ENCODE measurements at regions not wholly inside any gene's neighbourhood (a gene's known extent, or its start where the extent isn't known, plus 50 kb on each side); places are given as distances from the start of the nearest gene placed in this dataset.
"Not testable (repeated sequence)": the region's sequence is repeated elsewhere in the genome, so short reads cannot be mapped to it uniquely, and the experiment has no call there.

GRCh38 chr3:163707659-163708058, 1370.6 kb downstream of the SI start:
- ATAC-seq (no peak), DNase-seq (no peak)
- no peak for TF ChIP-seq CTCF (IDR thresholded peaks at IDR 0.05)
- Histone ChIP-seq H3K4me3 (no peak overlapping the region), H3K9me3 (no peaks in the 10 kb centered on the region), H3K36me3 (no peaks in the 10 kb centered on the region), H3K27me3 (ENCODE audit: low read depth) (no peaks in the 10 kb centered on the region), H3K27ac (no peak overlapping the region), H3K4me1 (no peaks in the 10 kb centered on the region)
- intact Hi-C loops (cut with DNase I) = no loop called here

DNA sequence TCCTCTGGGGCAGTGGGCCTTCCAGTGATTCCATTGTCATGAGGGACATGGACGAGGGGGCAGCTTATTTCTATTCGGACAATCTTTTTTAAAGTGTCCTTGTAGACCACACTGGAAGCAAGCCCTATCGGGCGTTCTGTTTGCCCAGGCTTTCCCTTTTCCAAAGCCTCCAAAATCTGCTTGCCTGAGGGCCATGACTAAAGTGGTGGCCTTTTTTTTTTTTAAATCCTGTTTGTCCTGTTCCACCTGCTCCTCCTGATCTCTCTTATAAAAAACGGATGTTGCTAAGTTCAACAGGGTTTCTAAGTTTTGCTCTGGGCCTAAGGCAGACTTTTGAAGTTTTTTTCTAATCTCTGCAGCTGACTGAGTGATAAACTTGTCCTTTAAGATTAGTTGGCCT, 1380.1 kb downstream of the SI start:
- H3K4me1 ChIP-seq; H3K27ac ChIP-seq; intact Hi-C loops (cut with DNase I); H3K4me3 ChIP-seq; H3K9me3 ChIP-seq; H3K36me3 ChIP-seq; DNase-seq; H3K27me3 ChIP-seq (ENCODE audit: low read depth); ATAC-seq: not testable (repeated sequence)

DNA sequence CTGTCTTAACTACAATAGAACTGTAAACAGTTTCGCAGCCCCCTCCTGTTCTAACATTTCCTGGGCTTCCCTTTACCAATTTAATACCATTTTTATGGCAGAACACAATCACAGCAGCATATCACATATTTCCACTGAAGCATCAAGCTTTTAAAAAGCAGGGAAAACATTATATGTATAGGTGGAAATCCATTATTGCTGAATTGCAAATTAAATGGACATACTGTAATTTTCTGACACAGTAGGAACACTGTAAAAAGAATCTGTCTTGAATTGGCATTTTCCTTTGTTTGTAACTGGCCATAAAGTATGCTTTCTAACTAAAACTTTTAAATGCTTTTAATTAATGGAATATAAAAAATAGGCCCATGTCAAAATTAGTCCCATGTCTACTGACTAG, 1385.8 kb downstream of the SI start:
- H3K4me3 ChIP-seq = no peak overlapping the region
- no peak for TF ChIP-seq CTCF (IDR thresholded peaks at IDR 0.05)
- no peaks in the 10 kb centered on the region for H3K27me3 ChIP-seq (ENCODE audit: low read depth)
- no peaks in the 10 kb centered on the region for H3K4me1 ChIP-seq
- ATAC-seq = no peak
- H3K27ac ChIP-seq = no peak overlapping the region
- no peak for DNase-seq
- H3K9me3 ChIP-seq = peaks cover 5% of the 10 kb centered on the region
- intact Hi-C loops (cut with DNase I) = no loop called here
- no peaks in the 10 kb centered on the region for H3K36me3 ChIP-seq

DNA sequence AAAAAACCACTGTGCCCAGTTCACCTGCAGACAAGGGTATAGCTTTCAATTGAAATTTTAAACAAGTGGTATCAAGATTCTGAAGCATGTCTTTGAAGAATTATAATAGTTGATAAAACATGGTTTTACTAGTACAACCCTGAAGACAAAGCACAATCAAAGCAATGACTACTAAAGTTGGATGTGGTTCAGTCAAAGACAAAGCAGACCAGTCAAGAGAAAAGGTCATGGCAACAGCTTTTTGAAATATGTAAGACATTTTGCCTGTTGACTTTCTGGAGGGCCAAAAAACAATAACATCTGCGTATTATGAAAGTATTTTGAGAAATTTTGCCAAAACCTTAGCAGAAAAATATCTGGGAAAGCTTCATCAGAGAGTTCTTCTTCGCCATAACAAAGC, 1393.6 kb downstream of the SI start:
- ATAC-seq = no peak
- no peaks in the 10 kb centered on the region for H3K4me1 ChIP-seq
- intact Hi-C loops (cut with DNase I) = no loop called here
- H3K27ac ChIP-seq = no peak overlapping the region
- H3K36me3 ChIP-seq = no peaks in the 10 kb centered on the region
- H3K4me3 ChIP-seq = no peak overlapping the region
- DNase-seq = no peak
- no peak for TF ChIP-seq CTCF (IDR thresholded peaks at IDR 0.05)
- no peaks in the 10 kb centered on the region for H3K27me3 ChIP-seq (ENCODE audit: low read depth)
- H3K9me3 ChIP-seq = peaks cover 5% of the 10 kb centered on the region

DNA sequence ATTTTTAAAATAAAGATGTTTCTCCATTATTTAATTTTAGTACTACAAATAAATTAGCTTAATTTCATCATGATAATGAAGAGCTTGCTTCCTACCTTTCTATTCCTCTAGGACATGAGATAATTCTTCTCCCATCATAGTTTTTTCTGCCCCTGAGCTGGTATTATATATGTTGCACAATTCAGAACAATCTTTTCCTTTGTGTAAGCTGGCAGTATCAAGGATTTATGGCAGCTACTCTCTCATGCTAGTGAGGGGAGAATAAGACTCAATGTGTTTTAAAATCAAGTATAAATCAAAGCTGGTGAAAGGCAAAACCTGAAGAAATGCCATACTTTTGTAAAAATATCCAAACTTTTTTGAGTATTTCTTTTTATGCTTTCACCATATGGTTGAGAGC, 1405.3 kb downstream of the SI start:
- no peaks in the 10 kb centered on the region for H3K27me3 ChIP-seq (ENCODE audit: low read depth)
- ATAC-seq (no peak), DNase-seq (no peak)
- H3K36me3 ChIP-seq = no peaks in the 10 kb centered on the region
- TF ChIP-seq CTCF (IDR thresholded peaks at IDR 0.05) = no peak
- H3K27ac ChIP-seq = no peak overlapping the region
- no peaks in the 10 kb centered on the region for H3K4me1 ChIP-seq
- H3K4me3 ChIP-seq = no peak overlapping the region
- intact Hi-C loops (cut with DNase I) = no loop called here
- no peaks in the 10 kb centered on the region for H3K9me3 ChIP-seq

- Histone ChIP-seq H3K27me3 (ENCODE audit: low read depth) (no peaks in the 10 kb centered on the region), H3K27ac (no peak overlapping the region), H3K36me3 (no peaks in the 10 kb centered on the region), H3K4me1 (no peaks in the 10 kb centered on the region), H3K9me3 (peaks cover 3% of the 10 kb centered on the region), H3K4me3 (no peak overlapping the region)
- TF ChIP-seq CTCF (IDR thresholded peaks at IDR 0.05) = no peak
- intact Hi-C loops (cut with DNase I) = no loop called here
- ATAC-seq (no peak), DNase-seq (no peak)
These were observed 1407.1 kb downstream of the SI start for GRCh38 chr3:163671201-163671600.

Data from lower lobe of right lung (tissue), 2 donors.